ENCODE measurements at regions not wholly inside any gene's neighbourhood (a gene's known extent, or its start where the extent isn't known, plus 50 kb on each side); places are given as distances from the start of the nearest gene placed in this dataset.

GRCh38 chr3:178003756-178004155 lies 532.5 kb upstream of the KCNMB2 start:
- no peaks in the 10 kb centered on the region for H3K27me3 Mint-ChIP-seq (ENCODE audit: unreplicated experiment)

GRCh38 chr3:178005961-178006360 lies 530.3 kb upstream of the KCNMB2 start:
- Mint-ChIP-seq H3K4me3 (ENCODE audit: unreplicated experiment) (no peak overlapping the region), H3K27ac (ENCODE audit: unreplicated experiment) (no peak overlapping the region), H3K36me3 (ENCODE audit: unreplicated experiment) (no peaks in the 10 kb centered on the region), H3K4me1 (ENCODE audit: unreplicated experiment) (peaks cover 12% of the 10 kb centered on the region), H3K27me3 (ENCODE audit: unreplicated experiment) (no peaks in the 10 kb centered on the region), H3K9me3 (ENCODE audit: unreplicated experiment) (peaks cover 7% of the 10 kb centered on the region)
- TF ChIP-seq CTCF (IDR thresholded peaks at IDR 0.05): no peak
- DNase-seq (ENCODE audit: extremely low spot score, unreplicated experiment): no peak

More at GRCh38 chr3:178003756-178004155, 532.5 kb upstream of the KCNMB2 start:
- H3K4me3 Mint-ChIP-seq (ENCODE audit: unreplicated experiment): no peak overlapping the region
- H3K4me1 Mint-ChIP-seq (ENCODE audit: unreplicated experiment): peaks cover 12% of the 10 kb centered on the region
- peaks cover 4% of the 10 kb centered on the region for H3K36me3 Mint-ChIP-seq (ENCODE audit: unreplicated experiment)
- DNase-seq (ENCODE audit: extremely low spot score, unreplicated experiment): no peak
- peaks cover 13% of the 10 kb centered on the region for H3K9me3 Mint-ChIP-seq (ENCODE audit: unreplicated experiment)
- no peak overlapping the region for H3K27ac Mint-ChIP-seq (ENCODE audit: unreplicated experiment)
- no peak for TF ChIP-seq CTCF (IDR thresholded peaks at IDR 0.05)

- H3K27me3 Mint-ChIP-seq (ENCODE audit: unreplicated experiment): no peaks in the 10 kb centered on the region
- H3K4me1 Mint-ChIP-seq (ENCODE audit: unreplicated experiment): no peaks in the 10 kb centered on the region
- no peak overlapping the region for H3K4me3 Mint-ChIP-seq (ENCODE audit: unreplicated experiment)
- no peaks in the 10 kb centered on the region for H3K9me3 Mint-ChIP-seq (ENCODE audit: unreplicated experiment)
- H3K36me3 Mint-ChIP-seq (ENCODE audit: unreplicated experiment): no peaks in the 10 kb centered on the region
- DNase-seq (ENCODE audit: extremely low spot score, unreplicated experiment): no peak
- no peak overlapping the region for H3K27ac Mint-ChIP-seq (ENCODE audit: unreplicated experiment)
- TF ChIP-seq CTCF (IDR thresholded peaks at IDR 0.05): no peak
Measured at GRCh38 chr3:178010306-178010705, 525.9 kb upstream of the KCNMB2 start.

- no peak overlapping the region for H3K4me3 Mint-ChIP-seq (ENCODE audit: unreplicated experiment)
- H3K27me3 Mint-ChIP-seq (ENCODE audit: unreplicated experiment): no peaks in the 10 kb centered on the region
- no peak overlapping the region for H3K27ac Mint-ChIP-seq (ENCODE audit: unreplicated experiment)
- peaks cover 2% of the 10 kb centered on the region for H3K4me1 Mint-ChIP-seq (ENCODE audit: unreplicated experiment)
- peaks cover 2% of the 10 kb centered on the region for H3K36me3 Mint-ChIP-seq (ENCODE audit: unreplicated experiment)
- H3K9me3 Mint-ChIP-seq (ENCODE audit: unreplicated experiment): peaks cover 4% of the 10 kb centered on the region
- TF ChIP-seq CTCF (IDR thresholded peaks at IDR 0.05): no peak
- no peak for DNase-seq (ENCODE audit: extremely low spot score, unreplicated experiment)
Measured at GRCh38 chr3:178019645-178020044, 516.6 kb upstream of the KCNMB2 start.

- no peak for DNase-seq (ENCODE audit: extremely low spot score, unreplicated experiment)
- peaks cover 4% of the 10 kb centered on the region for H3K9me3 Mint-ChIP-seq (ENCODE audit: unreplicated experiment)
- no peak overlapping the region for H3K27ac Mint-ChIP-seq (ENCODE audit: unreplicated experiment)
- TF ChIP-seq CTCF (IDR thresholded peaks at IDR 0.05): no peak
- no peaks in the 10 kb centered on the region for H3K27me3 Mint-ChIP-seq (ENCODE audit: unreplicated experiment)
- H3K4me3 Mint-ChIP-seq (ENCODE audit: unreplicated experiment): no peak overlapping the region
- peaks cover 2% of the 10 kb centered on the region for H3K36me3 Mint-ChIP-seq (ENCODE audit: unreplicated experiment)
- H3K4me1 Mint-ChIP-seq (ENCODE audit: unreplicated experiment): peaks cover 2% of the 10 kb centered on the region
Measured at GRCh38 chr3:178022599-178022998, 513.6 kb upstream of the KCNMB2 start.
